ENCODE measurements at regions not wholly inside any gene's neighbourhood (a gene's known extent, or its start where the extent isn't known, plus 50 kb on each side); places are given as distances from the start of the nearest gene placed in this dataset.

DNA sequence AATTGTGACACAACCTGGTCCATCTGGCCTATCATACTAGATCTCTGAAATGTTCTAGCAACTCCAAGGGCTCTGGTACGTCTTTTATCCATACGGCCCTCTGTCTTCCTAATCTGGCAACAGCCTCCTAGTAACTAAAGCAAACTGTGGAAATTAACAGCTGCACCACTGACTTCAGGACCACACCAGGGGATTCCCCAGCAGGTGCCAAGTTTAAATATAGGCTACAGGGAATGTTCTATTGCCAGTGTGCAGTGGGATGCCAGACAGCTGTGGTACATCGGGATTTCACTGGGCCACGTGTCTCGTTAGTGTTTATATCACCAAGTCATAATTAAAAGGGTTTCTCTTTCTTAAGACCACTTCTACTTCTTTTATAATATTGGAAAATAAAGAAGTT is 94.3 kb downstream of the RGS2 start:
- no peaks in the 10 kb centered on the region for H3K79me2 ChIP-seq (ENCODE audit: control insufficient read depth, insufficient read depth, low read length)
- H3K27ac ChIP-seq (ENCODE audit: control insufficient read depth, insufficient read depth) = no peak overlapping the region
- H2AFZ ChIP-seq (ENCODE audit: control insufficient read depth, low read depth, low read length) = no peak overlapping the region
- SMC1A ChIA-PET (ENCODE audit: uncharacterized antibody, unreplicated experiment) = interaction anchor here (0.8 to 1.0 kb wide), 3 partner anchors 9 to 96 kb away, joined by 3 read pairs; no protein-coding TSS in a partner anchor
- no TSS peak for BruUV-seq (replicated peaks)
- no peaks in the 10 kb centered on the region for H3K4me1 ChIP-seq (ENCODE audit: control insufficient read depth, insufficient read depth, low read length)
- intact Hi-C loops (cut with micrococcal nuclease; ENCODE audit: unreplicated experiment) = no loop called here
- ATAC-seq = no peak
- no peak for DNase-seq (ENCODE audit: low read depth, low spot score)
- RAD21 ChIA-PET (ENCODE audit: unreplicated experiment) = interaction anchor here (0.9 kb wide), 1 partner anchor 93 kb away, joined by 3 read pairs; no protein-coding TSS in a partner anchor
- CTCF ChIA-PET = interaction anchor here (1.3 kb wide), 1 partner anchor 98 kb away, joined by 3 read pairs; no protein-coding TSS in a partner anchor
- no peaks in the 10 kb centered on the region for H3K27me3 ChIP-seq (replicated peaks in 1 of 2; ENCODE audit: control insufficient read depth in 2 of 2, insufficient read depth in 2 of 2, low read length in 1 of 2)
- FAIRE-seq = no peak
- no peak overlapping the region for H3K4me3 ChIP-seq
- TF ChIP-seq SMC3 (IDR thresholded peaks at IDR 0.05; ENCODE audit: borderline replicate concordance, low read length) (no peak), TAF1 (IDR thresholded peaks at IDR 0.05; ENCODE audit: borderline replicate concordance, low read depth, low read length) (no peak)
- H3K36me3 ChIP-seq (ENCODE audit: control insufficient read depth in 2 of 2, insufficient read depth in 2 of 2, low read length in 1 of 2) = no peaks in the 10 kb centered on the region
- POLR2A ChIA-PET = no interaction called here
- no peaks in the 10 kb centered on the region for H3K9me3 ChIP-seq (replicated peaks; ENCODE audit: control insufficient read depth, insufficient read depth, low read length)
- no peaks in the 10 kb centered on the region for H4K20me1 ChIP-seq (ENCODE audit: control insufficient read depth, insufficient read depth)
- in situ Hi-C loops (cut with MboI) = no loop called here
- 37% methylated on average over 5 of the region's 5 CpGs for WGBS (ENCODE audit: insufficient coverage, insufficient replicate concordance, low lambda C conversion rate, missing lambda C conversion rate)
- H3K9ac ChIP-seq (ENCODE audit: control insufficient read depth, insufficient read depth, low read length) = no peak overlapping the region
- H3K4me2 ChIP-seq (ENCODE audit: control insufficient read depth, insufficient read depth) = no peak overlapping the region

DNA sequence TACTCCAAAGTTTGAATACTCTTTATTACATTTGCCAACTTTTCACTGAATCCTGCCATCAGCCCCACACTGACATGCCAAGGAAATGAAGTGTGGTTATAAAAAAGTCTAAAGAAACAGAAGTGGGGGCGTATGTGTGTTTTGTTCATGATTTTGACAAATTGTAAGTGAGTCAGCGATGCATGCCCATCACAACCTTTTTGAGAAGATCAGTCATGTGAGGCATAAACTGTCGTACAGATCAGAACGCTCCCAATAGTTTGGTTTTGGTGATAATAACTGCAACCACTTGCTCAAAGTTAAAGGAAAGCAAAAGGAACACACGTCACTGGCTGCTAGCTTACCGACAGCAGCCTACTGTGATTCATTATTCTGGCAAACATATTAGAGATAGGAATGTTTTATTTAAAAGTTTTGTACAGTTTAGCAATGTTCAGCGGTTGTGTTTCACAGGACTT is 95.6 kb downstream of the RGS2 start:
- CTCF ChIA-PET = interaction anchor here (0.6 to 1.3 kb wide), 2 partner anchors 100 to 467 kb away, joined by 3 read pairs; no protein-coding TSS in a partner anchor
- Histone ChIP-seq H3K27me3 (replicated peaks in 1 of 2; ENCODE audit: control insufficient read depth in 2 of 2, insufficient read depth in 2 of 2, low read length in 1 of 2) (no peaks in the 10 kb centered on the region), H3K4me3 (no peak overlapping the region), H3K9me3 (replicated peaks; ENCODE audit: control insufficient read depth, insufficient read depth, low read length) (no peaks in the 10 kb centered on the region), H2AFZ (ENCODE audit: control insufficient read depth, low read depth, low read length) (no peak overlapping the region), H3K36me3 (ENCODE audit: control insufficient read depth in 2 of 2, insufficient read depth in 2 of 2, low read length in 1 of 2) (no peaks in the 10 kb centered on the region), H3K9ac (ENCODE audit: control insufficient read depth, insufficient read depth, low read length) (no peak overlapping the region), H3K4me2 (ENCODE audit: control insufficient read depth, insufficient read depth) (no peak overlapping the region), H3K4me1 (ENCODE audit: control insufficient read depth, insufficient read depth, low read length) (no peaks in the 10 kb centered on the region), H3K27ac (ENCODE audit: control insufficient read depth, insufficient read depth) (no peak overlapping the region), H4K20me1 (ENCODE audit: control insufficient read depth, insufficient read depth) (no peaks in the 10 kb centered on the region), H3K79me2 (ENCODE audit: control insufficient read depth, insufficient read depth, low read length) (no peaks in the 10 kb centered on the region)
- peak; percentile 36; the same call in 2 of the 3 replicates for ATAC-seq
- no peak for DNase-seq (ENCODE audit: low read depth, low spot score)
- intact Hi-C loops (cut with micrococcal nuclease; ENCODE audit: unreplicated experiment) (no loop called here), in situ Hi-C loops (cut with MboI) (no loop called here)
- RAD21 ChIA-PET (ENCODE audit: unreplicated experiment) = no interaction called here
- 0% methylated on average over 7 of the region's 7 CpGs for WGBS (ENCODE audit: insufficient coverage, insufficient replicate concordance, low lambda C conversion rate, missing lambda C conversion rate)
- TF ChIP-seq TCF3 (IDR thresholded peaks at IDR 0.05; ENCODE audit: borderline replicate concordance, insufficient read depth, low read depth, low read length) (no peak), ETV6 (conservative IDR thresholded peaks at IDR 0.05 in 1 of 2, IDR thresholded peaks at IDR 0.05 in 1 of 2; ENCODE audit: borderline replicate concordance in 1 of 2, low read depth in 1 of 2) (no peak), MXI1 (IDR thresholded peaks at IDR 0.05; ENCODE audit: low read depth, low read length) (no peak), WRNIP1 (IDR thresholded peaks at IDR 0.05; ENCODE audit: borderline replicate concordance, low read depth, low read length) (no peak), TARDBP (IDR thresholded peaks at IDR 0.05; ENCODE audit: borderline replicate concordance) (no peak), JUND (IDR thresholded peaks at IDR 0.05; ENCODE audit: low read depth, low read length) (no peak), EED (IDR thresholded peaks at IDR 0.05; ENCODE audit: low read depth) (no peak), SMARCA5 (IDR thresholded peaks at IDR 0.05) (no peak), ZNF622 (IDR thresholded peaks at IDR 0.05) (no peak), SPI1 (IDR thresholded peaks at IDR 0.05; ENCODE audit: borderline replicate concordance, insufficient read depth, low read depth, low read length) (no peak), SP1 (IDR thresholded peaks at IDR 0.05; ENCODE audit: low read depth, low read length) (no peak), ZBED1 (IDR thresholded peaks at IDR 0.05; ENCODE audit: borderline replicate concordance) (no peak)
- TF ChIP-seq, protein P1, sequence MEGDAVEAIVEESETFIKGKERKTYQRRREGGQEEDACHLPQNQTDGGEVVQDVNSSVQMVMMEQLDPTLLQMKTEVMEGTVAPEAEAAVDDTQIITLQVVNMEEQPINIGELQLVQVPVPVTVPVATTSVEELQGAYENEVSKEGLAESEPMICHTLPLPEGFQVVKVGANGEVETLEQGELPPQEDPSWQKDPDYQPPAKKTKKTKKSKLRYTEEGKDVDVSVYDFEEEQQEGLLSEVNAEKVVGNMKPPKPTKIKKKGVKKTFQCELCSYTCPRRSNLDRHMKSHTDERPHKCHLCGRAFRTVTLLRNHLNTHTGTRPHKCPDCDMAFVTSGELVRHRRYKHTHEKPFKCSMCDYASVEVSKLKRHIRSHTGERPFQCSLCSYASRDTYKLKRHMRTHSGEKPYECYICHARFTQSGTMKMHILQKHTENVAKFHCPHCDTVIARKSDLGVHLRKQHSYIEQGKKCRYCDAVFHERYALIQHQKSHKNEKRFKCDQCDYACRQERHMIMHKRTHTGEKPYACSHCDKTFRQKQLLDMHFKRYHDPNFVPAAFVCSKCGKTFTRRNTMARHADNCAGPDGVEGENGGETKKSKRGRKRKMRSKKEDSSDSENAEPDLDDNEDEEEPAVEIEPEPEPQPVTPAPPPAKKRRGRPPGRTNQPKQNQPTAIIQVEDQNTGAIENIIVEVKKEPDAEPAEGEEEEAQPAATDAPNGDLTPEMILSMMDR (IDR thresholded peaks at IDR 0.05 in 2 of 3, conservative IDR thresholded peaks at IDR 0.05 in 1 of 3; ENCODE audit: control insufficient read depth in 2 of 3, extremely low read depth in 1 of 3, insufficient read depth in 1 of 3, low read depth in 3 of 3, low read length in 3 of 3) = no peak
- TF ChIP-seq, protein P2, sequence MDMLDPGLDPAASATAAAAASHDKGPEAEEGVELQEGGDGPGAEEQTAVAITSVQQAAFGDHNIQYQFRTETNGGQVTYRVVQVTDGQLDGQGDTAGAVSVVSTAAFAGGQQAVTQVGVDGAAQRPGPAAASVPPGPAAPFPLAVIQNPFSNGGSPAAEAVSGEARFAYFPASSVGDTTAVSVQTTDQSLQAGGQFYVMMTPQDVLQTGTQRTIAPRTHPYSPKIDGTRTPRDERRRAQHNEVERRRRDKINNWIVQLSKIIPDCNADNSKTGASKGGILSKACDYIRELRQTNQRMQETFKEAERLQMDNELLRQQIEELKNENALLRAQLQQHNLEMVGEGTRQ (IDR thresholded peaks at IDR 0.05; ENCODE audit: borderline replicate concordance, low read depth, low read length) = no peak
- POLR2A ChIA-PET = interaction anchor here (0.6 kb wide), 1 partner anchor 176 kb away, joined by 3 read pairs; no protein-coding TSS in a partner anchor
- SMC1A ChIA-PET (ENCODE audit: uncharacterized antibody, unreplicated experiment) = interaction anchor here (1.3 kb wide), 1 partner anchor 9 kb away, joined by 3 read pairs; no protein-coding TSS in a partner anchor
- FAIRE-seq = no peak
- BruUV-seq (replicated peaks) = no TSS peak

All from GM12878 (cell line).